Left renal cortex interstitium (tissue), 4 donors: ENCODE measurements at regions not wholly inside any gene's neighbourhood (a gene's known extent, or its start where the extent isn't known, plus 50 kb on each side); places are given as distances from the start of the nearest gene placed in this dataset.

Source experiments
- DNase-seq, 4 donors: peaks; one replicate each; pipeline ENCODE4 v3.0.0-alpha.2; 2013; ENCODE audit warnings: low read depth in 4 of 4, low spot score in 2 of 4, missing footprints in 1 of 4

DNA sequence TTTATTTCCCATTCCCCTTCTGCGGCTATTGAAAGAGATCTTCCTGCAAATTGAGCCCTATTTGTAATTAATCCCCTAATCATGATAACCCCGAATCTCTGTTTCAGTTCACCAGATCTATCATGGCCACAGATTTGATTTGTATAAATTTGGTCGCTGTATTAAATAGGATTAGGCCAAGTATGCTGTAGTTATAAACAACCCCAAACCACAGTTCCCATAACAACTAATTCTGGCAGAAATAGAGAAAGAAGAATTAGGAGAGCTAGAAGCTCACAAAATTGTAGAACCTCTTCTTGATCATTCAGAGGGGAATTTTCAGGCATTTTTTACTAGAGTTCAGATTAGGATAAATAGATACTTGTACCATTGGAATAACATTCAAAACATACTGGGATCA lies 433.7 kb upstream of the TNP1 start:
- DNase-seq: no peak

GRCh38 chr2:217293046-217293445 lies 433.2 kb upstream of the TNP1 start:
- DNase-seq: no peak

DNA sequence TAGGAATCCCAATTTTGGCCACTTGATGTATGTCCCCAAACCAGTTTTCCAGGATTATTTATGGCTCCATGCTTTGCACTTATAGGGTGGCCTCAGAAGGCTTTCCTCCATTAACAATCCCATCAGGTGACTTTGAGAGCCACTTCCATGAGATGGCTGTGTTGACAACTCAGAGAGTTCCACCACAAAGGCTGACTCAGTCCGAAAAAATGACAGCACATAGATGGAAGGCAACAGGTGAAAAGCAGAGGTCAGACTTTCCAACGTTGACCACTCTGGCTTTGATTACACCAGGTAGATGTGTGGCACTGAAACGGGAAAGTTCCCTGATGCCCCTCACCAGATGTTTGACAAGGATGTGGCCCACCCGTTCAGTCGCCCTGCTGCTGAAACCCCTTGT lies 431.4 kb upstream of the TNP1 start:
- no peak for DNase-seq

DNA sequence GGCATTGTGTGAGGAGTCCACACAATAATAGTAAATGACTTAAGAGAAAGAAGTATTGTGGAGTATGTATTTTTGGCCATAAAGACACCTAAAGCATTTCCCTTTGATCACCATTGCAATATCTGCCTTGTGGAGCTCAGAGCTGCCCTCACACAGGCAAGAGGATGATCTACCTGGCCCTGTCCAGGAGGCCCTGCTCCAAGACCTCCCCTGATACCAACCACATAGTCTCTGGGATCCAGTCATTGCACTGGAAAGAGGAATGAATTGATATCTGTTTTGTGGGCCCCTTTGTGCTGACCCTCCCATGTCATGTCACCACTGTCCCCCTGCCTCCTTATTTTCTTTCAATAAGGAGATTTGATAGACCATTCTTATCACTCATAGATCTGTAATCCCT lies 430.6 kb upstream of the TNP1 start:
- DNase-seq: no peak

GRCh38 chr2:217289907-217290280 lies 430.0 kb upstream of the TNP1 start:
- DNase-seq: peak in 1 of 4 donors; percentile 16

- no peak for DNase-seq
Measured at GRCh38 chr2:217289177-217289906, 429.5 kb upstream of the TNP1 start.

DNA sequence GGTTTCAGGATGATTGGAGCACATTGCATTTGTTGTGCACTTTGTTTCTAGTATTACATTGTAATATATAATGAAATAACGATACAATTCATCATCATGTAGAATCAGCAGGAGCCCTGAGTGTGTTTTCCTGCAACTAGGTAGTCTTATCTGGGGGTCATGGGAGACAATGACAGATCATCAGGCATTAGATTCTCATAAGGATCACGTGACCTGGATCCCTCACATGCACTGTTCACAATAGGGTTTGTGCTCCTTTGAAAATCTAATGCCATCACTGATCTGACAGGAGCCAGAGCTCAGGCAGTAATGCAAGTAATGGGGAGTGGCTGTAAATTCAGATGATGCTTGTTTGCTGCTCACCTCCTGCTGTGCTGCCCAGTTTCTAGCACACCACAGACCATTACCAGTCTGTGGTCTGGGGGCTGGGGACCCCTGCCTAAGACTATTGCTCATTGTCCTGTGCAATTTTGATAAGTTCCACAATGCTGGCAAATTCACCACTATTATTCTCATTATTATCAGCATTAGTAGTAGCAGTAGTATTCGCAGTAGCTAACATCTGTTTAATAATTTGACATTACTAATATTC lies 428.7 kb upstream of the TNP1 start:
- no peak for DNase-seq

DNA sequence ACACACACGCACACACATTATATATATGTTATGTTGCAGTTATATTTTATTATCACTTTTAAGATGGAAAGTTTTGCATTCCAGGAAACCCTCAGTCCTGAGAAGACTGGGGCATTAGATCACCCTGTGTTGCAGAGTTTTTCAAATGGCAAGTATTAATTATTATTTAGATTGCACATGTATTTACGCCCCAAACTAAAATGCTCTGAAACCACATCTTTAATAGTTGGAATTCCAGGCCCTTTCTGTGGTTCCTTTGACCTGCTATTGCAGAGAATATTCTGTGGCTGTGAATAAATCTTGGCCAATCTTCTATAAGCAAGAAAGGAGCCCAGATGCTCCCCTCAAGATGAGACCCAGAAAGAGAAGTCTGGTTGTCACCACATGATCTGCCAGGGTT lies 427.0 kb upstream of the TNP1 start:
- no peak for DNase-seq

GRCh38 chr2:217285926-217286325 lies 426.1 kb upstream of the TNP1 start:
- DNase-seq: no peak

- no peak for DNase-seq
Measured at GRCh38 chr2:217283460-217283859, 423.6 kb upstream of the TNP1 start.

DNA sequence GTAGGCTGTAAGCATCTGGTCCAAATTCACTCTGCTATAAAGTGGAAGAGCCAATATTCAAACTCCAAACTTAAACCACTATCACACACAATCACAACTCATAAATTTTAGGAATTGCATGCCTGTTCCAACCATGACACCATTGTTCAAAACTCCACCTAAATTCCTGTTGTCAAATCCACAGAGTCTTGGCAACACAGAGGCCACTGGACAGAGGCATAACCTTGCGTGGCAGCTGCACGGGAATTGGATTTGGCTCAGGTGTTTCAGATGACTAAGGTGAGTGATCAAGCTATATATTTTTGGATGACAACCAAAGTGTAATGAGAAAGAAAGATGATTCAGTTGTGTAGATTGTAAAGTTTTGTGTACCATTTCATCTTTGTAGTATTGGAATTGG lies 422.7 kb upstream of the TNP1 start:
- DNase-seq: no peak

GRCh38 chr2:217279556-217279955 lies 419.7 kb upstream of the TNP1 start:
- no peak for DNase-seq

DNA sequence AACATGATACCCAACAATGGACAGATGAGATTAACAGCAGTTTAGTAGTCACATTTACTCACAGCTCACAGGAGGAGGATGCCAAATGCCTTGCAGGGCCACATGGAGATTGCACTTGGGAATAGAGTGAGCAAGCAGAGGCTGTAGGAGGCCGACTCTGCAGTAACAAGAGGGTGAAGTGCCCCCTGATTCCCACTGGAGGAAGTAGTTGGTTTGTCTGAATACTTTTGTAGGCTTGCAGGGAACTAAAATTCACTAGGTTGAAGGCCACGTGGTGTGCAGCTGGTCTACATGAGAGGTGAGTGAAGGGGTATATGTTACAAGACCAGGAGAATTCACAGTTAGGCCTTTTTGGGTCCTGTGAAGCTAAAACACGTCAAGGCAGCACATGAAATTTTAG lies 419.3 kb upstream of the TNP1 start:
- DNase-seq: no peak

- no peak for DNase-seq
Measured at GRCh38 chr2:217277646-217278398, 418.0 kb upstream of the TNP1 start.

DNA sequence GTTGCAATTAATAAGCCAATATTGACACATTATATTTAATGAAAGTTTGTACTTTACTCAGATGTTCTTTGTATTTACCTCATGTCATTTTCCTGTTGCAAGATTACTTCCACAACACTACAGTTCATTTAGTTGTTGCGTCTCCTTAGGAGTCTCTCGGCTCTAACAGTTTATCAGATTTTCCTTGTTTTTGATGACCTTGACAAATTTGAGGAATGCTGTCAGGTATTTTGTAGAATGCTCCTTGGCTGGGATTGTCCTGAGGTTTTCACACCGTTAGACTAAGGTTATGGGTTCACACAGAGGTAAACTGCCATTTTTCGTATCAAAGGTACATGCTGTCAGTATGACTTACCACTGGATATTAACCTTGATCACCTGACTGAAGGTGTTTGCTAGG lies 416.6 kb upstream of the TNP1 start:
- DNase-seq: no peak

GRCh38 chr2:217275091-217275490 lies 415.2 kb upstream of the TNP1 start:
- no peak for DNase-seq

- DNase-seq: no peak
Measured at GRCh38 chr2:217274578-217274977, 414.7 kb upstream of the TNP1 start.

GRCh38 chr2:217273851-217274250 lies 414.0 kb upstream of the TNP1 start:
- DNase-seq: no peak

- no peak for DNase-seq
Measured at GRCh38 chr2:217273162-217273561, 413.3 kb upstream of the TNP1 start.

- no peak for DNase-seq
Measured at GRCh38 chr2:217271813-217272212, 411.9 kb upstream of the TNP1 start.

DNA sequence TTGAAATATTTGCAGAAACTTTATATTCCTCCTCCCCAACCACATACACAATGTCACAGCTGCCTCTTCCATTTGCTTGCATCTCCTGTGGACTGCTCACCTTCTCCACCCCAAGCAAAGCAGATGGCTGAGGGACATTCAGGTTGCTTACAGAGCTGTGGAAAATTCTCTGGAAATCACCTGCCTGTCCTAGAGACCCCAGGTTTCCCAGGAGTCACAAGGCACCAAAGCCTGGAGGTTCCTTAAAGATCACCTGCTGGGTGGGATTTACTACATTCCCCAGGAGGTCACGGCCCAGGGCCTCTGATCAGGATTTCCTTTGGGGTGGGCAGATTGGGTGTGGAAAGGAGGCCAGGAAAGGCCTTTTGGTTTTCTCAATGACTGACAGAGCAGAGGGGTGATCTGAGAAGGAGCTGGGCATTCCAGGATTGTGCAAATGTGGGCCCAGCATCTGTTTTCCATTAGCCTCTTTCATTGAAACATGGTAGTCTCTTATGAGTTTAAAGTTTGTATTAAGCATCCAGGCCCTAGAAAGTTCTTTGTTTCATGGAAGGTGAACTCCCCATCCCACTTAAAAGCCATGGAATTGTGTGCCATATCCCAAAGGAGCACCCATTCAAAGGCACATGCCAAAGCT lies 410.7 kb upstream of the TNP1 start:
- DNase-seq: no peak
